ENCODE measurements at regions not wholly inside any gene's neighbourhood (a gene's known extent, or its start where the extent isn't known, plus 50 kb on each side); places are given as distances from the start of the nearest gene placed in this dataset.
A peak's percentile ranks its signal among the peaks of the same experiment; 100 is the strongest.

DNA sequence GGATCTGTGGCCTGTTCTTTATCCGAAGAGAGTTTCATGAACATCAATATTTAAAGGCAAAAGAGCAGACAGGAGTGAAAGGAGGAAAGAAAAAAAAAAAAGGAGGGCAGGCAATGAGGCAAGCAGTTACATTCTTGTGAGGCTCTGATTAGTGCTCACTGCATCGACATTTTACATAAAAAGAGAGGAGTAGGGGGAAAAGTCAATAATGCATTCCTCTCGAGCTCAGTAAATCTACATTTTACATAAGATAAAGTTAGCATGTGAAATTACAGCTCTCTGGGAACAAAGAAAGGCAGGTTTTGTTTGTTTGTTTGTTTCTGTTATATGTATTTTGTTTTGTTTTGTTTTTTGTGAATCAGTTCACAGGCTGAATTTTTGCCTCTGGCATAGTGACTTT is 187.1 kb upstream of the ARL4C start:
- Histone ChIP-seq H3K4me3 (no peak overlapping the region), H3K9me3 (no peaks in the 10 kb centered on the region), H3K27ac (no peak overlapping the region), H3K27me3 (no peaks in the 10 kb centered on the region), H3K36me3 (no peaks in the 10 kb centered on the region), H3K4me1 (peaks cover 15% of the 10 kb centered on the region)
- 83% methylated on average over 3 of the region's 3 CpGs for WGBS
- TF ChIP-seq POLR2AphosphoS5 (IDR thresholded peaks at IDR 0.05) (no peak), EP300 (IDR thresholded peaks at IDR 0.05) (no peak), POLR2A (IDR thresholded peaks at IDR 0.05) (no peak)
- TF ChIP-seq, protein P1, sequence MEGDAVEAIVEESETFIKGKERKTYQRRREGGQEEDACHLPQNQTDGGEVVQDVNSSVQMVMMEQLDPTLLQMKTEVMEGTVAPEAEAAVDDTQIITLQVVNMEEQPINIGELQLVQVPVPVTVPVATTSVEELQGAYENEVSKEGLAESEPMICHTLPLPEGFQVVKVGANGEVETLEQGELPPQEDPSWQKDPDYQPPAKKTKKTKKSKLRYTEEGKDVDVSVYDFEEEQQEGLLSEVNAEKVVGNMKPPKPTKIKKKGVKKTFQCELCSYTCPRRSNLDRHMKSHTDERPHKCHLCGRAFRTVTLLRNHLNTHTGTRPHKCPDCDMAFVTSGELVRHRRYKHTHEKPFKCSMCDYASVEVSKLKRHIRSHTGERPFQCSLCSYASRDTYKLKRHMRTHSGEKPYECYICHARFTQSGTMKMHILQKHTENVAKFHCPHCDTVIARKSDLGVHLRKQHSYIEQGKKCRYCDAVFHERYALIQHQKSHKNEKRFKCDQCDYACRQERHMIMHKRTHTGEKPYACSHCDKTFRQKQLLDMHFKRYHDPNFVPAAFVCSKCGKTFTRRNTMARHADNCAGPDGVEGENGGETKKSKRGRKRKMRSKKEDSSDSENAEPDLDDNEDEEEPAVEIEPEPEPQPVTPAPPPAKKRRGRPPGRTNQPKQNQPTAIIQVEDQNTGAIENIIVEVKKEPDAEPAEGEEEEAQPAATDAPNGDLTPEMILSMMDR (IDR thresholded peaks at IDR 0.05) = no peak
- no peak for DNase-seq (ENCODE audit: low spot score in 2 of 2)

DNA sequence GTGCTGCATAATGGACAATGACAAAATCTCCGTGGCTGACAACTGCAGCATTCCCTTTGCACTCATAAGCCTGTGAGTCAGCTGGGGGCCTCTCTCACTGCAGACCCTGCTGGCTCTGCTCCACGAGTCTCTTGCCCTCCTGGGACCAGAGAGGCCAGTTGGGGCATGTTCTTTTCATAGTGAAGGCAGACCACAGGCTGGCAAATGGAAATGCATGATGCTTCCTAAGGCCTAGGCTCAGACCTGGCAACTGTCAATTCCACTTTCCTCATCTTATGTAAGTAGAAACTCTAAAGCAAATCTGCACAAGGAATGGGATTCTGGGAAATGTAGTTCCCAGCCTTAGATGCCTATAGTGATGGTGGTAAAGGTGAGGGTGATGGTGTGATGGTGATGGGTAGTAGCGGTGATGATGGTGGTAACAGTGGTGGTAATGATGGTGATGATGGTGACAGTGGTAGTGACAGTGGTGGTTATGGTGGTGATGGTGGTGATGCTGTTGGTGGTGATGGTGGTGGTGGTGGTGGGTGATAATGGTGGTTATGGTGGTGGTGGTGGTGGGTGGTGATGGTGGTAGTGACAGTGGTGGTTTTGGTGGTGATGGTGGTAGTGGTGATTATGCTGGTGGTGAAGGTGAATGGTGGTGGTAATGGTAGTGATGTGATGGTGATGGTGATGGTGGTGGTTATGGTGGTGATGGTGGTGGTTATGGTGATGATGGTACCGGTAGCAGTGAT is 185.8 kb upstream of the ARL4C start:
- Histone ChIP-seq H3K4me3 (no peak overlapping the region), H3K4me1 (peaks cover 17% of the 10 kb centered on the region), H3K36me3 (no peaks in the 10 kb centered on the region), H3K27ac (no peak overlapping the region), H3K9me3 (no peaks in the 10 kb centered on the region), H3K27me3 (no peaks in the 10 kb centered on the region)
- TF ChIP-seq EP300 (IDR thresholded peaks at IDR 0.05) = no peak
- TF ChIP-seq POLR2AphosphoS5 (IDR thresholded peaks at IDR 0.05) = no peak
- TF ChIP-seq POLR2A (IDR thresholded peaks at IDR 0.05) = no peak
- TF ChIP-seq, protein P1 (IDR thresholded peaks at IDR 0.05) = no peak
- WGBS = 78% methylated on average over 4 of the region's 4 CpGs
- DNase-seq (ENCODE audit: low spot score in 2 of 2) = peak in 1 of 2 donors; percentile 31

DNA sequence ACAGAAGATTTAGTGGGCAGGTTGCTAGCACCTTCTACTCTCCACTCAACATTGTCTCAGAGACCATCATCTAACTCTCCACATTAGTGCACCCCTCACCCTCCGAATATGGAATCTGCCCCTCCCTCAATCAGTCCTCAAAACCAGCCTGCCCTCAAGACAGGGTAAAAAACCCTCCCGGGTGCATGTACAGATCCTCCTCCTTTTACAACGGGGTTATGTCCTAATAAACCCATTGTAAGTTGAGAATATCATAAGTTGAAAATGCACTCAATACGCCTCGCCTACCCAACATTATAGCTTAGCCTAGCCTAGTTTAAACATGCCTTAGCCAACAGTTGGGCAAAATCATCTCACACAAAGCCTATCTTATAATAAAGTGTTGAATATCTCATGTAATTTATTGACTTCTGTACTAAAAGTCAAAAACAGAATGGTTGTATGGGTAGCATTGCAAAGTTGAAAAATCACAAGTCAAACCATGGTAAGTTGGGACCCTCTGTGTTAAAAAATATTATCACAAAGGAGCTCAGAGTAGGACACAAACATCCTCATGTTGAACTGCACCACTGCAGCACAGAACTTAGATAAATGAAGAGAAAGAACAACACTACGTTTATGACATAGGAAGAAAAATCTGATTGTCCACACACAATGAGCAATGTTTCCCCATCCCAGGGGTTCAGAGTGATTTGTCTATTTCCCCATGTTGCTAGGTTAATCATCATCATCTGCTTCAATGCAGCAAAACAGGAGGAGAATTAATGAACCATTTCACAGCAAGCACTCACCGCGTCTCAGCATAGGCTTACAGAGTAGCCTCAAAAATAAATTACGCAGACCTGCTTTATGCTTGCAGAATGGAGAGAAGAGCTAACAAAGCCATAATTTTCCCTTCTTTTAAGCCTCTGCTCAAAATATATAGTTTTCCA is 184.1 kb upstream of the ARL4C start:
- peaks cover 17% of the 10 kb centered on the region for H3K4me1 ChIP-seq
- no peak for DNase-seq (ENCODE audit: low spot score in 2 of 2)
- no peak for TF ChIP-seq POLR2A (IDR thresholded peaks at IDR 0.05)
- no peak for TF ChIP-seq POLR2AphosphoS5 (IDR thresholded peaks at IDR 0.05)
- TF ChIP-seq, protein P1 (IDR thresholded peaks at IDR 0.05) = no peak
- no peak for TF ChIP-seq EP300 (IDR thresholded peaks at IDR 0.05)
- no peaks in the 10 kb centered on the region for H3K9me3 ChIP-seq
- WGBS = 84% methylated on average over 9 of the region's 9 CpGs
- H3K36me3 ChIP-seq = no peaks in the 10 kb centered on the region
- no peak overlapping the region for H3K4me3 ChIP-seq
- no peak overlapping the region for H3K27ac ChIP-seq
- H3K27me3 ChIP-seq = no peaks in the 10 kb centered on the region

DNA sequence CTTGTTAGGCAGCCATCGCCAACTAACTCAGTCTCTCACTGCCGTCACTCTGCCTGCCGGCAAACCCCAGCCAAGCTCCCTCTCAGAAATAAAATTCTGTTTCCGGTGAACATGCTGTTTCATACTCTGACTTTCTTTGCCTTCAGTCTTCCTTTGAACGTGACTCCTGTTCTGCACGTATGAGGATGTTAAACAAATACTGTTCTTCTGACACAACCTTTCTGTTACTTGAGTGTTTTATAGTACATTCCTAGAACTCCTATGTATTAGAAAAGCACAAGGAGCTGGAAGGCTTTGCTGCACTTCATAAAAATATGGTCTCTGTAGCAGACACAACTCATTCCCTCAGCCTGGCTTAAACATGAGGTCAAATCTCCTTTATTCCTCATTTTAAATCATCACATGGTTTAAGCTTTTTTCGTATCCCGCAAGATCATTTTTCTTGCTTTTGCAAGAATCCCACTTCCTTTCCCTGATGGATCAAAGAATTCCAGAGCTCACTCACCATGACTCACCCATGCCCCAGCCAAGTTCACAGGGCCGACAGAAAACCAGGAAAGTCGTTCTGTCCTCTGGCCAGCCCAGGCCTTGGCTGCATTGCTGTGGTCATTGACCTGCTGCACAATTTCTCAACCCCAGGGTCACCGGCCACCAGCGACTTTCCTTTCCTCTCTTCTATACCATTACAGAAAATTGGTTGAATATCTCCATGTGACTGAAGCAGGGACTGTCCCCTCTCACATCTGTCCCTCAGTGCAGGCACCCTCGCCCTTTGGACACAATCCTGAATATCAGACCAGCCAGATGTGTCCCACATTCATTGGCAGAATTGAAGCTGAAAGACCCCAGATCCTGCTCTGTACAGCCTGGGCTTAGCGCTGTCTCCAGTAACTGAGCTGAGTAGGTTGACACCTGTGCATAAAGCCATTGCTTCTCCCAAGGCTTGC is 183.1 kb upstream of the ARL4C start:
- WGBS = 56% methylated on average over 13 of the region's 14 CpGs
- Histone ChIP-seq H3K27ac (peak overlapping the region; percentile 73), H3K36me3 (no peaks in the 10 kb centered on the region), H3K9me3 (no peaks in the 10 kb centered on the region), H3K27me3 (no peaks in the 10 kb centered on the region), H3K4me1 (peaks cover 22% of the 10 kb centered on the region), H3K4me3 (no peak overlapping the region)
- peak; percentile 75 to 81 for DNase-seq (ENCODE audit: low spot score in 2 of 2)
- TF ChIP-seq EP300 (IDR thresholded peaks at IDR 0.05) = no peak
- TF ChIP-seq POLR2A (IDR thresholded peaks at IDR 0.05) = no peak
- TF ChIP-seq, protein P1 (IDR thresholded peaks at IDR 0.05) = no peak
- TF ChIP-seq POLR2AphosphoS5 (IDR thresholded peaks at IDR 0.05) = no peak

All from suprapubic skin (tissue), 4 donors.